Uterus (tissue), 3 donors: ENCODE measurements at regions not wholly inside any gene's neighbourhood (a gene's known extent, or its start where the extent isn't known, plus 50 kb on each side); places are given as distances from the start of the nearest gene placed in this dataset.

Experiments
- DNase-seq, 2 donors: peaks; one replicate each; pipeline ENCODE4 v3.0.0-alpha.2; 2019 to 2020
- H3K27ac ChIP-seq, 2 donors: fragments of 200-600 bp; sonication (generic); 1 replicate in 1 of 2; 2 replicates in 1 of 2; pipeline ENCODE4 v1.5.1; 2016 to 2018
- H3K27me3 ChIP-seq, 2 donors: fragments of 200-600 bp; sonication (generic); one replicate each; pipeline ENCODE4 v1.5.1; 2018 to 2019; ENCODE audit warnings: control low read depth in 1 of 2
- H3K36me3 ChIP-seq, 2 donors: fragments of 200-600 bp; sonication (generic); one replicate each; pipeline ENCODE4 v1.5.1; 2019; ENCODE audit warnings: control low read depth in 1 of 2
- H3K4me1 ChIP-seq, 2 donors: fragments of 200-600 bp; sonication (generic); one replicate each; pipeline ENCODE4 v1.5.1; 2018 to 2019; ENCODE audit warnings: control low read depth in 1 of 2
- H3K4me3 ChIP-seq, 2 donors: fragments of 200-600 bp; sonication (generic); 1 replicate in 1 of 2; 2 replicates in 1 of 2; pipeline ENCODE4 v1.5.1; 2018 to 2019; ENCODE audit warnings: mild to moderate bottlenecking in 1 of 2
- H3K9me3 ChIP-seq, 2 donors: fragments of 200-600 bp; sonication (generic); one replicate each; pipeline ENCODE4 v1.5.1; 2019; ENCODE audit warnings: control low read depth in 1 of 2
- POLR2A ChIP-seq, 2 donors: fragments of 450-650 bp; IDR thresholded peaks; one replicate each; pipeline ENCODE4 v1.6.1; 2016; ENCODE audit warnings: antibody characterized with exemption in 2 of 2, mild to moderate bottlenecking in 1 of 2, moderate library complexity in 1 of 2
- intact Hi-C: fragments of 100-400 bp; cut with DNase I; formaldehyde crosslinking; loops from one replicate; pipeline ENCODE4 v1.15.1; 2023; ENCODE audit warnings: low total_unique reads
- TF ChIP-seq, protein P1 (sequence below), 4 experiments: fragments of 200-600 bp in 2 of 4; fragments of 450-650 bp in 2 of 4; sonication (generic) in 2 of 4; IDR thresholded peaks; one replicate each; pipeline ENCODE4 v1.5.1; 2016 to 2019; ENCODE audit warnings: antibody characterized with exemption in 4 of 4, mild to moderate bottlenecking in 2 of 4, moderate library complexity in 1 of 4
- donor health status: DM: yes; HTN: yes; CAD: no.

DNA sequence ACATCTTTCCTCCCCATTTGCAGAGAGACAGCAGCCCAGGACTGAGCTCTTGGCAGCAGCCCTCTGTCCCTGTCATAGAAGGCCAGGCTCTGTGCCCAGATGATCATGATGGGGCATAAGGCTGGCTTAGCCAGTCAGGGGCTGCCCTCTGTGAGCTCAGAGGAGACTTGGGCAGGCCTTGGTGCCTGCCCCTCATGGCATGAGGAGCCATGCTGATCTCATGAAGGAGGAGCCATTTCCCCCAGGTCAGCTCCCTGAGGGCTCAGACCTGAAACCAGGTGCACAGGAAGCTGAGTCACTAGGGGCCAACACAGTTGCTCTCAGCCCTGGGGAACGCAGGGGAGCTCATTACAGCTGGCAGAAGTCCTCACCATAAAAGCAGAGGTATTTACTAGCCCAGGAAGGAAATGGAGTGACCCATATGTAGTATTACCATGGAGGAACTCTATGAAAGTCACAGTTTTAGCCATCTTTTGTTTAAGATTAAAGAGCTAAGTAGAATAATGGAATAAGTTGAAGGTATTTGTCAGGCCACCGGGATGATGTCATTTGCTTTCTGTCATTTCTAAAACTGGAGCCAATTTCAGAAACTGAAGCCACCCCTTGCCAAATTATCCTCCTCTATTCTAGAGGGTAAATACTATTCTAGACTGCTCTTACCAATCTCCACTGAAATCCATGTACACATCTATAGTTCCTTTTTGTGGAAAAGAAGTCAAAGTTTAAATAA, 362.4 kb upstream of the ZNF32 start:
- no peak for DNase-seq
- H3K27me3 ChIP-seq = no peaks in the 10 kb centered on the region
- no peak overlapping the region for H3K27ac ChIP-seq
- intact Hi-C loops = no loop called here
- no peaks in the 10 kb centered on the region for H3K9me3 ChIP-seq
- H3K4me3 ChIP-seq = no peak overlapping the region
- H3K4me1 ChIP-seq = no peaks in the 10 kb centered on the region
- TF ChIP-seq, protein P1, sequence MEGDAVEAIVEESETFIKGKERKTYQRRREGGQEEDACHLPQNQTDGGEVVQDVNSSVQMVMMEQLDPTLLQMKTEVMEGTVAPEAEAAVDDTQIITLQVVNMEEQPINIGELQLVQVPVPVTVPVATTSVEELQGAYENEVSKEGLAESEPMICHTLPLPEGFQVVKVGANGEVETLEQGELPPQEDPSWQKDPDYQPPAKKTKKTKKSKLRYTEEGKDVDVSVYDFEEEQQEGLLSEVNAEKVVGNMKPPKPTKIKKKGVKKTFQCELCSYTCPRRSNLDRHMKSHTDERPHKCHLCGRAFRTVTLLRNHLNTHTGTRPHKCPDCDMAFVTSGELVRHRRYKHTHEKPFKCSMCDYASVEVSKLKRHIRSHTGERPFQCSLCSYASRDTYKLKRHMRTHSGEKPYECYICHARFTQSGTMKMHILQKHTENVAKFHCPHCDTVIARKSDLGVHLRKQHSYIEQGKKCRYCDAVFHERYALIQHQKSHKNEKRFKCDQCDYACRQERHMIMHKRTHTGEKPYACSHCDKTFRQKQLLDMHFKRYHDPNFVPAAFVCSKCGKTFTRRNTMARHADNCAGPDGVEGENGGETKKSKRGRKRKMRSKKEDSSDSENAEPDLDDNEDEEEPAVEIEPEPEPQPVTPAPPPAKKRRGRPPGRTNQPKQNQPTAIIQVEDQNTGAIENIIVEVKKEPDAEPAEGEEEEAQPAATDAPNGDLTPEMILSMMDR (IDR thresholded peaks at IDR 0.05) = no peak
- no peak for TF ChIP-seq POLR2A (IDR thresholded peaks at IDR 0.05)
- H3K36me3 ChIP-seq = no peaks in the 10 kb centered on the region

DNA sequence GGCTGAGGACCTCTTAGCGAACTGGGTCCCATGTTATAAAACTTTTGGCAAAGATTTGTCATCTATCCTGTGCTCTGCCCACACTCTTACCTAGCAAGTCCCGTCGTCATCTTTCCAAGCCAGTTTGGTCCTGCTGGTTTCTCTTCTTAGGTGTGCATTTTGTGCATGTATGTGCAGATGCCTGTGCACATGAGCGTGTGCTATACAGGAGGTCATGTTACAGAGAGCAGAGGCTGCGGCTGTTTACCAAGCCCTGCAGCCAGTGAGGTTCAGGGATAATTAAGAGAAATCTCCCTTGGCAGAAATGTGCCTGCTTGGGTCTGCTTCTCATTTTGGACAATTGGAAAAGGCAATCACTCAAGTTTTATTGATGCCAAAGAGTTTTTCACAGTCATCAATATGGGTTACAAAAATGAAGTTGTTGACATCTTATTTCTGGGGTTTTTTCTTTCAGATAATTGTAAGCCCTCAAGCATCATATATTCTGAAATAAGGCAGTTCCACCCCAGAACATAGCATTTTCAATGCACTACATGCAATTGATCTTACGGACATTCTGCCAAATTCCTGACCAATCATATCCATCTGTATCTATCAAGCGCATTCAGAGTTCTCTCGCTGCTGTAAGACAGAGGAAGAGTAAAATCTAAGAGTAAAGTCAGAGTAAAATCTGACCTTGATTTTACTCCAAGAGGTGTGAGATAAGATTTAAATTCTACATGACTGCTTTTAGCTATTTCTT, 361.4 kb upstream of the ZNF32 start:
- Histone ChIP-seq H3K27me3 (no peaks in the 10 kb centered on the region), H3K36me3 (no peaks in the 10 kb centered on the region)
- intact Hi-C loops = no loop called here

DNA sequence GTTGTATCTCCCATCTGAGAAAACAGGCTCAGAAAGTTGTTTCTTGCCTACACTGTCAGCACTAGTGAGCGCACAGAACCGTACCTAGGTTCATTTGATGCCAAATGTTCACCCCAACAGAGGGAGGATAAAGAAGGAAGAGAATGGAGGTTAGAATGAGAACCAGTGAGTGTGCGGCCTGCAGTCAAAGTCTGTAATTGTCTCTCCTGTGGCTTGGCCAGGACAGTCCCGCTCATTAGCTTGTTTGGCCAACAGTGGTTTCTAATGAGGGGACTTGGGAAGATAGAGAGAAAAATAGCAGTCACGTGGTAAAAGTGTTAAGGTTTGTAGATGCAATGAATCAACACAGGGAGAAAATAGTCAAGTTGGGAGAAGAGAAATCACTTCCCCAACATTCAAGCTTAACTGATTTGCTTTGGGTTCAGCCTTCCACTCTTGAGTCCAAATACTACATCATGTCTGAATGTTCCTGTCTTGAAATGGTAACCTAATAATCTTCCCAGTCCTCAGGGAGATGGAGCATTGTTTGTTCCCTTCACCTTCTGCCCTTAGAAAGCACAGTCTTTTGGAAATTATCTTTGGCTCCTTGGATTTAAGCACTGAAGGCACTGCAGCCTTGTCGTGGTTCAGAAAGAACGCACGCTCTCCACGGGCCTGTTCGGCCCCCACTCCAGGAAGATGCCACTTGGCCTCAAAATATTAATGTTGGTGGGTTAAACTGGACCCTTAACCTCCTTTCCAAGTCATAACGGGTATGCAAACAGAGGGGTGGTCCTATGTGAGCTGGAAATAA, 360.4 kb upstream of the ZNF32 start:
- Histone ChIP-seq H3K27ac (no peak overlapping the region), H3K4me3 (no peak overlapping the region), H3K4me1 (no peaks in the 10 kb centered on the region), H3K9me3 (no peaks in the 10 kb centered on the region), H3K27me3 (no peaks in the 10 kb centered on the region), H3K36me3 (no peaks in the 10 kb centered on the region)
- DNase-seq = no peak
- intact Hi-C loops = no loop called here
- TF ChIP-seq POLR2A (IDR thresholded peaks at IDR 0.05) = no peak
- TF ChIP-seq, protein P1 (IDR thresholded peaks at IDR 0.05) = no peak

More for the DNA sequence above, 361.4 kb upstream of the ZNF32 start:
- no peak for DNase-seq
- Histone ChIP-seq H3K4me3 (no peak overlapping the region), H3K4me1 (no peaks in the 10 kb centered on the region), H3K27ac (no peak overlapping the region), H3K9me3 (no peaks in the 10 kb centered on the region)
- no peak for TF ChIP-seq POLR2A (IDR thresholded peaks at IDR 0.05)
- TF ChIP-seq, protein P1 (IDR thresholded peaks at IDR 0.05) = no peak

DNA sequence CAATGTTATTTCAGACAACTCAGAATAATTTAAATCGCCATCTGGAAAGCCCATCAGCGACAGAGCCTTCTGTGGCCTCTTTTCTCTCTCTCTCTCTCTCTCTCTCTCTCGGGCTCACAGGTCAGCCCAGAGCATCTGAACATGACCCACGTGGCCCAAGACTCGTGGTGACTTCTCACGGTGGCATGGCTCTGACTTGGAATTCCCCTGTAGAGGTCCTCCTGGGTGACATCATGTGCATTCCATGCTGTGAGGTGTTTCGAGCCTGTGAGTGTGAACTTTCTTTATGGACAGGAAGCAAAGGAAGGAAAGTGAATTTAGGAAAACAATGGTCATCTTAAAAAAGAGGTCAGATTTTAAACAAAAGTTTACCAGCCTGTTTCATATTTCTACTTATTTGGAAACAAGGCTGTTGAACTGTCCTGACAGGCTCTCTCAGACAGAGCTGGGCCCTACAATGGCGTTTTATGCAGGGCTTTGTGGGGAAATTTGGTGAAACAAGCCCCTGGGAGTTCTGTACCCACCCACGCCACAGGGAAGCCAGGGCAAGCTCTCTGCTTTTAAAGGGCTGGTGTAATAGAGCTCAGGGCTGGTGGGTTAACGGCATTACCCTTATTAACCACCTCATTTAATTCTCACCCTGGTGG, 359.7 kb upstream of the ZNF32 start:
- TF ChIP-seq POLR2A (IDR thresholded peaks at IDR 0.05) = no peak
- TF ChIP-seq, protein P1 (IDR thresholded peaks at IDR 0.05) = no peak
- no peaks in the 10 kb centered on the region for H3K27me3 ChIP-seq
- H3K27ac ChIP-seq = no peak overlapping the region
- intact Hi-C loops = no loop called here
- no peaks in the 10 kb centered on the region for H3K9me3 ChIP-seq
- no peaks in the 10 kb centered on the region for H3K36me3 ChIP-seq
- no peak overlapping the region for H3K4me3 ChIP-seq
- H3K4me1 ChIP-seq = no peaks in the 10 kb centered on the region
- DNase-seq = no peak
